ENCODE measurements at regions not wholly inside any gene's neighbourhood (a gene's known extent, or its start where the extent isn't known, plus 50 kb on each side); places are given as distances from the start of the nearest gene placed in this dataset.

DNA sequence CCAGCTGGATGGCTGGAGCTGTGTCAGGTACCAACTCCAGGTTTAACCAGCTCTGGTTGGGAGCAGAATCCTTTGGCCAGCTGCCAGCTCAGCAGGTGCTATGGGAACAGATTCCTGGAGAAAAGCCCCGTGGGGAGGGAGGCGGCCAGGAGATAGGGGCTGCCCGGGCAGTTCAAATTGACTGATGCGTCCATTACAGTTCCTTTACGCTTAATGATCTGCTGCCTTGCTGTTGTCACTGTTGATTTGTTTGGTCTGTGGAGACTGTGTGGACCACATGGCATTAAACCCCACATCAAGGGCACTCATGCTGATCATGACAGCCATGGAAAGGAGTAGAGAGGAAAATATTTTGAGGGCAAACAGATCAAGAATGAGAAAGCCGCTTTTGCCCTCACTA, 200.0 kb downstream of the TSN start:
- Histone ChIP-seq H3K4me3 (ENCODE audit: low read length) (no peak overlapping the region), H3K4me1 (ENCODE audit: control insufficient read depth, insufficient read depth, low read length) (no peaks in the 10 kb centered on the region), H3K9ac (ENCODE audit: low read length) (no peak overlapping the region), H3K27ac (ENCODE audit: low read depth, low read length) (no peak overlapping the region), H3K36me3 (ENCODE audit: control insufficient read depth, insufficient read depth, low read length) (no peaks in the 10 kb centered on the region), H3K27me3 (ENCODE audit: control insufficient read depth, insufficient read depth, low read length) (no peaks in the 10 kb centered on the region)

DNA sequence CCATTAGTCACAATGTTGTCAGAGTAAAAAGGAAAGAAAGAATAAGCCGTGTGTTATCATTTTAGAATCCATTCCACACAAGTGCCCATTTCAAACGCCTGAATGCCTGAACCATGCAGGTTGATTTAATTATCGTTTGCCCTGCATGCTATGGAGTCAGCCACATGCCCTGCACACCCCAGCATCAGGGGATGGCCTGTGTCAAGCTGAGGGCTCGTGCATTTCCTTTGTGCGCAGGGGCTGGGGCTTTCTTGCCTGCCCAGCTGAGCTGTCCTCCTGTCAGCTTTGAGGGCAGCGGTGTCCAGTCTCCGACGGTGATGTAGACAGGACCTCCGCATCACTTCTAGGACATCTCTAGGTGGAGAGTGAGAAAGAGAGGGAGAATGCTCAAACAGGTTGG, 200.4 kb downstream of the TSN start:
- Histone ChIP-seq H3K27ac (ENCODE audit: low read depth, low read length) (no peak overlapping the region), H3K36me3 (ENCODE audit: control insufficient read depth, insufficient read depth, low read length) (no peaks in the 10 kb centered on the region), H3K4me3 (ENCODE audit: low read length) (no peak overlapping the region), H3K4me1 (ENCODE audit: control insufficient read depth, insufficient read depth, low read length) (no peaks in the 10 kb centered on the region), H3K27me3 (ENCODE audit: control insufficient read depth, insufficient read depth, low read length) (no peaks in the 10 kb centered on the region), H3K9ac (ENCODE audit: low read length) (no peak overlapping the region)

DNA sequence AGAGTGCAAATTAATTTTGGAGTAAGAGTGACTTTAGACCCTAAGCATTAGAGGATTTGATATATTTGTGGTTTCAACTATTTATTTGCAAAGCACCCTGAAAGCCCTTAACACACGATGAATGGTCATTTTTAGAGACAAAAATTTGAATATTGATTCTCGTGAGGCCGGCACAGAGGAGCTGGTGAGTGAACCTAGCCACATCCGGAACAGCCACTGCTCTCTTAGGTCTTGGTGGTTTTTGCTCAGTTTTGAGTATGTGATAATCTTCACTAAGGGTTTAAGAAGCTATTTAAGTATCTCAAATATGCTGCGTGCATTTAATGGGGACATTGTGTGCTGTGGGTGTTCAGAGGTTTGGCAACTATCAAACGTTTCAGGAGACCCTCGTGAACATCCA, 204.8 kb downstream of the TSN start:
- Histone ChIP-seq H3K9ac (ENCODE audit: low read length) (no peak overlapping the region), H3K27me3 (ENCODE audit: control insufficient read depth, insufficient read depth, low read length) (no peaks in the 10 kb centered on the region), H3K4me3 (ENCODE audit: low read length) (no peak overlapping the region), H3K27ac (ENCODE audit: low read depth, low read length) (no peak overlapping the region), H3K36me3 (ENCODE audit: control insufficient read depth, insufficient read depth, low read length) (no peaks in the 10 kb centered on the region), H3K4me1 (ENCODE audit: control insufficient read depth, insufficient read depth, low read length) (no peaks in the 10 kb centered on the region)

DNA sequence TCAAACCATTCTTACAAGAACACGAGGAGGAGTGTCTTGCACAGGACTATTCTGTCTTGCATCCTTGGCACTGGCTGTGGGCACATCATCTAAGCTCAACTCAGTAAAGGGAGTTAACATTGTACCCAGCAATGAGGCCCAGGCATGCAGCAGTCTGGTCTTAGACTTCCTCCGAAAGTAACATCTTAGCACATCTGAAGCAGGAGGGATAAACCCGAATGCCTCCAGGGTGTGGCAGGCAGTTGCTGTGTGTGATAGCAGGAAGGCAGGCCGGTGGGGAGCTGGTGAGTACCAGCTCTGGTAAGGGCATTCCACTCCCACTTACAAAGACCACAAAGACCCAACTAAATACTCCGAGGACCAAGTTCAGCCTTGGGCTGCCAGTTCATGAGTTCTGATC, 206.3 kb downstream of the TSN start:
- H3K36me3 ChIP-seq (ENCODE audit: control insufficient read depth, insufficient read depth, low read length) = no peaks in the 10 kb centered on the region
- no peak overlapping the region for H3K27ac ChIP-seq (ENCODE audit: low read depth, low read length)
- no peak overlapping the region for H3K4me3 ChIP-seq (ENCODE audit: low read length)
- no peaks in the 10 kb centered on the region for H3K4me1 ChIP-seq (ENCODE audit: control insufficient read depth, insufficient read depth, low read length)
- no peak overlapping the region for H3K9ac ChIP-seq (ENCODE audit: low read length)
- H3K27me3 ChIP-seq (ENCODE audit: control insufficient read depth, insufficient read depth, low read length) = no peaks in the 10 kb centered on the region

DNA sequence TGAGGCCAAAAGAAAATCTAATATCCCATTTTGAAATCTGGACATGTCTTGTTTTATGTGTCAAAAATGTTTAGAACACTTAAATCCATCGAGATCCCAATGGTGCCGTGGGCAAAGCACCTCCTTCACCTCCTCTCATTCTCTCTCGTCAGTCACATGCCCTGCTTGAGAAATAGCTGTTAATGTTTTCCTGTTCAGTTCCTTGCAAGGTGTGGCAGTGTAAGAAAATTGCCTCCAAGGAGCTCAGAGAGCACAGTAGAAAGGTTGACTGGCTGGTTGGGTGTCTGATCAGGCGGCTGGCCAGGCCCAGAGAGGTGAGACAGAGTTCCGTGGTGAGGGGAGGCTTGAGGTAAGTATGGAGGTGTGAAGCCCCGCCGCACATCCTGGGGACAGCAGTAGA, 210.2 kb downstream of the TSN start:
- H3K27ac ChIP-seq (ENCODE audit: low read depth, low read length) = no peak overlapping the region
- H3K36me3 ChIP-seq (ENCODE audit: control insufficient read depth, insufficient read depth, low read length) = no peaks in the 10 kb centered on the region
- no peaks in the 10 kb centered on the region for H3K27me3 ChIP-seq (ENCODE audit: control insufficient read depth, insufficient read depth, low read length)
- peaks cover 5% of the 10 kb centered on the region for H3K4me1 ChIP-seq (ENCODE audit: control insufficient read depth, insufficient read depth, low read length)
- no peak overlapping the region for H3K4me3 ChIP-seq (ENCODE audit: low read length)
- H3K9ac ChIP-seq (ENCODE audit: low read length) = no peak overlapping the region

- no peaks in the 10 kb centered on the region for H3K36me3 ChIP-seq (ENCODE audit: control insufficient read depth, insufficient read depth, low read length)
- no peak overlapping the region for H3K9ac ChIP-seq (ENCODE audit: low read length)
- H3K27me3 ChIP-seq (ENCODE audit: control insufficient read depth, insufficient read depth, low read length) = no peaks in the 10 kb centered on the region
- no peak overlapping the region for H3K27ac ChIP-seq (ENCODE audit: low read depth, low read length)
- H3K4me3 ChIP-seq (ENCODE audit: low read length) = no peak overlapping the region
- H3K4me1 ChIP-seq (ENCODE audit: control insufficient read depth, insufficient read depth, low read length) = peaks cover 5% of the 10 kb centered on the region
These were observed 211.2 kb downstream of the TSN start for GRCh38 chr2:121966663-121967062.

GRCh38 chr2:121969166-121969565, 213.7 kb downstream of the TSN start:
- Histone ChIP-seq H3K27ac (ENCODE audit: low read depth, low read length) (no peak overlapping the region), H3K9ac (ENCODE audit: low read length) (no peak overlapping the region), H3K36me3 (ENCODE audit: control insufficient read depth, insufficient read depth, low read length) (no peaks in the 10 kb centered on the region), H3K4me1 (ENCODE audit: control insufficient read depth, insufficient read depth, low read length) (peaks cover 5% of the 10 kb centered on the region), H3K4me3 (ENCODE audit: low read length) (no peak overlapping the region), H3K27me3 (ENCODE audit: control insufficient read depth, insufficient read depth, low read length) (no peaks in the 10 kb centered on the region)

DNA sequence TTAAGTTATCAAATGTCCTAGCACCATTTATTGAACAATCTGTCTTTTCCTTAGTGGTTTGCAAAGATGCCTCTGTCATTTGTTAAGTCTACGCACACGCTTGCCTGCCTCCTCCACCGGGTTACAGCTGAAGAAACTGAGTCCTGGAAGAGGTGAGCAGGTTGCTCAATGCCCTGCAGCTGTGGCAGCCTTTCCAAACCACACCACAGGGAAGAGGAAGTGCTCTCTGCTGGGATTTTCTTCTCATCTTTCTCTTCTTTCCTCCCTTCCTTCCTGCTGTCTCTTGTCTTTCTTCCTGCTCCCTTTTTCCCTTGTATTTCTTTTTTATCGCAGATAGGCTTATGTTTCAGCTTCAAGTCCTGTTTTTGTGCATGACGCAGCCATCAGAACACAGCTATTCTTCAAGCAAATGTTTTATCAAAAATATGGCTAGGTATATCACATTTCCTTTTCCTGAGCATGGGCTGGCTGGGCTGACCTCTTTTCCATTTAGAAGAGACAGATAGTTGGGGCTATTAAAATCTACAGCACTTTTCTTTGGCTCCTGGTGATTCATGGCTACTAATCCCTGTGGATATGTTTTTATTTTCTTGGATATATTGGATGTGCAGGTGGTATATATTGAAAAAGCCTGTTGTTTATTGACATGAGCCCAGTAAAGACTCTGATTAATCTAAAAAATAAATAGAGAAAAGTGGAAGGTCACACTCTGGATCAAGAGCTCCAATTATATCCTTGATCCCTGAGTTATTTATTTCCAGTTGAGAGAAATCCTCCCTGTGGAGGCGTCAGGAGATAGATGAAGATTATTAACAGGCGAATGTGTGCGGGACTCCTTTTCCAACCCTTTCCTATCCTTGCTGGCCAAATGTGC, 214.6 kb downstream of the TSN start:
- Histone ChIP-seq H3K27me3 (ENCODE audit: control insufficient read depth, insufficient read depth, low read length) (no peaks in the 10 kb centered on the region), H3K27ac (ENCODE audit: low read depth, low read length) (no peak overlapping the region), H3K4me1 (ENCODE audit: control insufficient read depth, insufficient read depth, low read length) (peaks cover 5% of the 10 kb centered on the region), H3K9ac (ENCODE audit: low read length) (no peak overlapping the region), H3K36me3 (ENCODE audit: control insufficient read depth, insufficient read depth, low read length) (no peaks in the 10 kb centered on the region), H3K4me3 (ENCODE audit: low read length) (no peak overlapping the region)

DNA sequence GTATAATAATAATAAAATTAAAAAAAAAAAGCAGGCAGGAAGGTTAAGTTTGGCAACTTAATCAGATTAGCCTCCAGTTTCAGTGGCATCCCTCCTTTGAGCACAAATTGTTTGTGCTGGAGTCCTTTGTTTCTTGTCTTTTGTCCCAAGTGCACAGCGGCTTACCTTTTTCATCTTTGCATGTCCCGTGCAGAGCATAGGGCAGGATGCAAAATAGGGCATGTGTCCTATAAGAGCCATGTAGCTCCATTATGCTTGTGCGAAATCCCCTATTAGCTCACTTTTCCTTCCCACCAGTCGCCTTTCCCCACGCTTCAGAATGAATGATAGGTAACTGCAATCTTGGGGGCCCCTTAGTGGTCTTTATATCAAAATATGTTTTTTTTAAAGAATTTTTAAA, 216.8 kb downstream of the TSN start:
- no peaks in the 10 kb centered on the region for H3K27me3 ChIP-seq (ENCODE audit: control insufficient read depth, insufficient read depth, low read length)
- H3K4me1 ChIP-seq (ENCODE audit: control insufficient read depth, insufficient read depth, low read length) = peaks cover 5% of the 10 kb centered on the region
- H3K4me3 ChIP-seq (ENCODE audit: low read length) = no peak overlapping the region
- H3K27ac ChIP-seq (ENCODE audit: low read depth, low read length) = no peak overlapping the region
- no peaks in the 10 kb centered on the region for H3K36me3 ChIP-seq (ENCODE audit: control insufficient read depth, insufficient read depth, low read length)
- H3K9ac ChIP-seq (ENCODE audit: low read length) = no peak overlapping the region

GRCh38 chr2:121974897-121975661, 219.6 kb downstream of the TSN start:
- H3K4me3 ChIP-seq (ENCODE audit: low read length) = peak overlapping the region; percentile 66

GRCh38 chr2:121976926-121977325, 221.5 kb downstream of the TSN start:
- Histone ChIP-seq H3K4me1 (ENCODE audit: control insufficient read depth, insufficient read depth, low read length) (no peaks in the 10 kb centered on the region), H3K4me3 (ENCODE audit: low read length) (no peak overlapping the region), H3K27me3 (ENCODE audit: control insufficient read depth, insufficient read depth, low read length) (no peaks in the 10 kb centered on the region), H3K9ac (ENCODE audit: low read length) (no peak overlapping the region), H3K36me3 (ENCODE audit: control insufficient read depth, insufficient read depth, low read length) (no peaks in the 10 kb centered on the region), H3K27ac (ENCODE audit: low read depth, low read length) (no peak overlapping the region)

More at GRCh38 chr2:121974897-121975661, 219.6 kb downstream of the TSN start:
- H3K27me3 ChIP-seq (ENCODE audit: control insufficient read depth, insufficient read depth, low read length) = no peaks in the 10 kb centered on the region
- no peaks in the 10 kb centered on the region for H3K36me3 ChIP-seq (ENCODE audit: control insufficient read depth, insufficient read depth, low read length)
- H3K4me1 ChIP-seq (ENCODE audit: control insufficient read depth, insufficient read depth, low read length) = no peaks in the 10 kb centered on the region
- H3K27ac ChIP-seq (ENCODE audit: low read depth, low read length) = no peak overlapping the region
- H3K9ac ChIP-seq (ENCODE audit: low read length) = no peak overlapping the region

GRCh38 chr2:121977326-121977725, 221.9 kb downstream of the TSN start:
- Histone ChIP-seq H3K27ac (ENCODE audit: low read depth, low read length) (no peak overlapping the region), H3K27me3 (ENCODE audit: control insufficient read depth, insufficient read depth, low read length) (no peaks in the 10 kb centered on the region), H3K4me1 (ENCODE audit: control insufficient read depth, insufficient read depth, low read length) (no peaks in the 10 kb centered on the region), H3K36me3 (ENCODE audit: control insufficient read depth, insufficient read depth, low read length) (no peaks in the 10 kb centered on the region), H3K4me3 (ENCODE audit: low read length) (no peak overlapping the region), H3K9ac (ENCODE audit: low read length) (no peak overlapping the region)

Measured in rectal smooth muscle tissue (tissue), 1 donor.